ENCODE measurements at regions not wholly inside any gene's neighbourhood (a gene's known extent, or its start where the extent isn't known, plus 50 kb on each side); places are given as distances from the start of the nearest gene placed in this dataset.
"Not testable (repeated sequence)": the region's sequence is repeated elsewhere in the genome, so short reads cannot be mapped to it uniquely, and the experiment has no call there.

GRCh38 chr2:126276268-126276667 is 379.7 kb upstream of the GYPC start:
- TF ChIP-seq POLR2A (IDR thresholded peaks at IDR 0.05): not testable (repeated sequence)
- TF ChIP-seq, protein P1, sequence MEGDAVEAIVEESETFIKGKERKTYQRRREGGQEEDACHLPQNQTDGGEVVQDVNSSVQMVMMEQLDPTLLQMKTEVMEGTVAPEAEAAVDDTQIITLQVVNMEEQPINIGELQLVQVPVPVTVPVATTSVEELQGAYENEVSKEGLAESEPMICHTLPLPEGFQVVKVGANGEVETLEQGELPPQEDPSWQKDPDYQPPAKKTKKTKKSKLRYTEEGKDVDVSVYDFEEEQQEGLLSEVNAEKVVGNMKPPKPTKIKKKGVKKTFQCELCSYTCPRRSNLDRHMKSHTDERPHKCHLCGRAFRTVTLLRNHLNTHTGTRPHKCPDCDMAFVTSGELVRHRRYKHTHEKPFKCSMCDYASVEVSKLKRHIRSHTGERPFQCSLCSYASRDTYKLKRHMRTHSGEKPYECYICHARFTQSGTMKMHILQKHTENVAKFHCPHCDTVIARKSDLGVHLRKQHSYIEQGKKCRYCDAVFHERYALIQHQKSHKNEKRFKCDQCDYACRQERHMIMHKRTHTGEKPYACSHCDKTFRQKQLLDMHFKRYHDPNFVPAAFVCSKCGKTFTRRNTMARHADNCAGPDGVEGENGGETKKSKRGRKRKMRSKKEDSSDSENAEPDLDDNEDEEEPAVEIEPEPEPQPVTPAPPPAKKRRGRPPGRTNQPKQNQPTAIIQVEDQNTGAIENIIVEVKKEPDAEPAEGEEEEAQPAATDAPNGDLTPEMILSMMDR (IDR thresholded peaks at IDR 0.05): not testable (repeated sequence)
